22Rv1 (cell line): ENCODE measurements at regions not wholly inside any gene's neighbourhood (a gene's known extent, or its start where the extent isn't known, plus 50 kb on each side); places are given as distances from the start of the nearest gene placed in this dataset.

Experiments used
- ZFX ChIP-seq: fragments of 450-650 bp; IDR thresholded peaks from 2 replicates; pipeline ENCODE4 v1.6.1; 2017; ENCODE audit warnings: antibody characterized with exemption, borderline replicate concordance
- TF ChIP-seq, protein P1 (sequence below): fragments of 450-650 bp; IDR thresholded peaks from 2 replicates; pipeline ENCODE4 v1.5.1; 2017; ENCODE audit warnings: mild to moderate bottlenecking

DNA sequence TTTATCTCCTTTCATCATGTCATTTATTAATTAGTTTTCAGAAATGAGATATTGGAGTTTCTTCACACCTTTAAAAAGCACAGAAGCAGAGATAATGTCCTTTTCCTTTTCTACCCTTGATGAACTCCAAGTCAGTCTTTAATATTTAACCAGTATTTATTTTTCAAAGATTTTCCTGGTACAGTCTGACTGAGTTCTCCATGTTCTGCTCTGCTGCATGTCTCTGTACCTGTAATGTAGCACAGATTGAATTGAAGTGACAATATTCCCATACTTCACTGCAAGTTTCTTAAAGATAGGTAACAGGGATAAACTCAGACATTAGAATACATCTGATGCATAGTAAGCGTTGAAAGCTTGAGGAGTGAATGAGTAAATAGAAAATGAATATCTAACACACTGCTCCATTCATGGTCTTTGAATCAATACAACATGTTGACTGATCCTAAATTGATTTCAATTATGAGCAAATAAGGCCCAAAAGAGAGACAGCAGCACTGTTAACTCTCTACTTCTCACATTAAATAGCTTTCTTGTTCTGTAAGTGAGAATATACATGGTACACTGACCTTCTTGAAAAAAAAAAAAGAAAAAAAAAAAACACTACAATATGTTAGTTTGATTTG is 1323.6 kb upstream of the PRR20A start:
- TF ChIP-seq, protein P1, sequence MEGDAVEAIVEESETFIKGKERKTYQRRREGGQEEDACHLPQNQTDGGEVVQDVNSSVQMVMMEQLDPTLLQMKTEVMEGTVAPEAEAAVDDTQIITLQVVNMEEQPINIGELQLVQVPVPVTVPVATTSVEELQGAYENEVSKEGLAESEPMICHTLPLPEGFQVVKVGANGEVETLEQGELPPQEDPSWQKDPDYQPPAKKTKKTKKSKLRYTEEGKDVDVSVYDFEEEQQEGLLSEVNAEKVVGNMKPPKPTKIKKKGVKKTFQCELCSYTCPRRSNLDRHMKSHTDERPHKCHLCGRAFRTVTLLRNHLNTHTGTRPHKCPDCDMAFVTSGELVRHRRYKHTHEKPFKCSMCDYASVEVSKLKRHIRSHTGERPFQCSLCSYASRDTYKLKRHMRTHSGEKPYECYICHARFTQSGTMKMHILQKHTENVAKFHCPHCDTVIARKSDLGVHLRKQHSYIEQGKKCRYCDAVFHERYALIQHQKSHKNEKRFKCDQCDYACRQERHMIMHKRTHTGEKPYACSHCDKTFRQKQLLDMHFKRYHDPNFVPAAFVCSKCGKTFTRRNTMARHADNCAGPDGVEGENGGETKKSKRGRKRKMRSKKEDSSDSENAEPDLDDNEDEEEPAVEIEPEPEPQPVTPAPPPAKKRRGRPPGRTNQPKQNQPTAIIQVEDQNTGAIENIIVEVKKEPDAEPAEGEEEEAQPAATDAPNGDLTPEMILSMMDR = no peak
- no peak for TF ChIP-seq ZFX
